Occipital lobe (tissue), 1 donor: ENCODE measurements at regions not wholly inside any gene's neighbourhood (a gene's known extent, or its start where the extent isn't known, plus 50 kb on each side); places are given as distances from the start of the nearest gene placed in this dataset.
"Not testable (repeated sequence)": the region's sequence is repeated elsewhere in the genome, so short reads cannot be mapped to it uniquely, and the experiment has no call there.

ENCODE experiments used
- DNase-seq: peaks from one replicate; lab custom pipeline; 2025; lab: John Stamatoyannopoulos, UW

- no peak for DNase-seq
These were observed 69.5 kb upstream of the VGLL4 start for GRCh38 chr3:11713171-11713570.

DNA sequence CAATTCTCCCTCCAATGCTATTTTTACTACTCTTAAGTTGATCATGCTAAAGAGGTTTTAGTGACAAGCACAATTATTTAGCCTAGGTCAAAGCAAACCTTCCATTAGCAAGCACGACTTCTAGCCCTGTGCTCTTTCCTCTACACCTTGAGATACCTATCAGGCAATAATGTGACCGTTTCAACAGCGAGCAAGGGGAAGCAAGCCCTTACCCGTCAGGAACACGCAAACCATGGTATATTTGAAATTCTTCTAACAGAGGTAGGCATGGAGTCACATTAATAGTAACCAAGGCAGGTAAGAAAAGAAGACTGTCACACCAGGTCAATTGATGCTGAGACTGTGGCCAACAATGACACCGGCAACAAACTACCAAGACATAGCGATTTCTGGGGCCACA, 68.9 kb upstream of the VGLL4 start:
- DNase-seq, result no peak

GRCh38 chr3:11711876-11712275, 68.2 kb upstream of the VGLL4 start:
- DNase-seq, result peak; percentile 27

- DNase-seq, result no peak
These were observed 66.1 kb upstream of the VGLL4 start for GRCh38 chr3:11709782-11710181.

- not testable (repeated sequence) for DNase-seq
These were observed 63.4 kb upstream of the VGLL4 start for GRCh38 chr3:11707084-11707483.

GRCh38 chr3:11706604-11707003, 62.9 kb upstream of the VGLL4 start:
- no peak for DNase-seq

DNA sequence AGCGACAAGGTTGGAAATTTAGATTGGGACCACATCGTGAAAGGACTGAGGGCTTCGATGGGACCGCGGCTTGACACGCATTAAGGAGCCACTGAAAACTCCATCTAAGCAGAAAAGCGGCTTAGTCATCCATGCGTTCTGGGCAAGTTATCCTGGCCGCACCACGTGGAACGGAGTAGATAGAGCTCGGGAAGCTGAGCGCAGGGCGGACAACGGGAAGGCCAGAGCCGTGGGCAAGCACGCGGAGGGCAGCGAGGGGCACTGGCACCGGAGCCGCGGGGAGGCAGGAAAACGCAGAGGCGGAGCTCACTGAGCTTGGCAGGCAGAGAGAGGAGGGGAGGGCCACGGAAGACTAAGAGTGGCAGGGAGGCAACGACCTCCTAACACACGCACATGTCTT, 61.3 kb upstream of the VGLL4 start:
- DNase-seq, result peak; percentile 19

GRCh38 chr3:11703146-11703545, 59.4 kb upstream of the VGLL4 start:
- DNase-seq, result no peak

DNA sequence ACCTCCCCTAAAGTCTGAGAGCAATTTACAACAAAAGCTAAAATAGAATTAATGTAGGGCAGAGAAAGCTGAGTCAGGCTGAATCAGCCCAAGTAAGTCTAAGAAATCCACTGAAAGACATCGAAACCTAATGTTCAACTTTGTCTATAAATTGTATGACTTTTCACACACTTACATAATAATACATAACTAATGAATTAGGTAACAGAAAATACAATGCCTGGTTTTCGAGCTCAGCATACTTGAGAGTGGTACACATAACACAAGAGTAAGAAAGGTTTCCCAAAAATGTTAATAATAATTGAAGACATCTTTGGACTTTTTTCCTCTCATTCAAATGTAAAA, 55.3 kb upstream of the VGLL4 start:
- DNase-seq, result no peak

- no peak for DNase-seq
These were observed 54.8 kb upstream of the VGLL4 start for GRCh38 chr3:11698326-11699082.

- no peak for DNase-seq
These were observed 54.0 kb upstream of the VGLL4 start for GRCh38 chr3:11697701-11698100.

- DNase-seq, result no peak
These were observed 52.3 kb upstream of the VGLL4 start for GRCh38 chr3:11696054-11696453.
